ENCODE measurements at regions not wholly inside any gene's neighbourhood (a gene's known extent, or its start where the extent isn't known, plus 50 kb on each side); places are given as distances from the start of the nearest gene placed in this dataset.
"Not testable (repeated sequence)": the region's sequence is repeated elsewhere in the genome, so short reads cannot be mapped to it uniquely, and the experiment has no call there.

- no peak for DNase-seq
Measured at GRCh38 chr22:22784249-22785039, 103.2 kb upstream of the IGLL5 start.

GRCh38 chr22:22785316-22786065, 102.1 kb upstream of the IGLL5 start:
- no peak for DNase-seq

- no peak for DNase-seq
Measured at GRCh38 chr22:22786301-22787115, 101.1 kb upstream of the IGLL5 start.

- no peak for DNase-seq
Measured at GRCh38 chr22:22787151-22787550, 100.5 kb upstream of the IGLL5 start.

- peak; percentile 17 for DNase-seq
Measured at GRCh38 chr22:22787786-22788459, 99.7 kb upstream of the IGLL5 start.

GRCh38 chr22:22788460-22789037, 99.1 kb upstream of the IGLL5 start:
- DNase-seq: no peak

GRCh38 chr22:22789233-22789921, 98.2 kb upstream of the IGLL5 start:
- no peak for DNase-seq

GRCh38 chr22:22789922-22790845, 97.4 kb upstream of the IGLL5 start:
- no peak for DNase-seq

- DNase-seq: no peak
Measured at GRCh38 chr22:22791438-22792181, 96.0 kb upstream of the IGLL5 start.

- not testable (repeated sequence) for DNase-seq
Measured at GRCh38 chr22:22792205-22792786, 95.3 kb upstream of the IGLL5 start.

- DNase-seq: not testable (repeated sequence)
Measured at GRCh38 chr22:22795639-22796038, 92.0 kb upstream of the IGLL5 start.

GRCh38 chr22:22796724-22797123, 90.9 kb upstream of the IGLL5 start:
- DNase-seq: no peak

GRCh38 chr22:22798232-22798616, 89.4 kb upstream of the IGLL5 start:
- no peak for DNase-seq

GRCh38 chr22:22798716-22799115, 88.9 kb upstream of the IGLL5 start:
- DNase-seq: no peak

- DNase-seq: no peak
Measured at GRCh38 chr22:22799561-22799960, 88.1 kb upstream of the IGLL5 start.

- DNase-seq: no peak
Measured at GRCh38 chr22:22800716-22801115, 86.9 kb upstream of the IGLL5 start.

GRCh38 chr22:22802339-22802970, 85.2 kb upstream of the IGLL5 start:
- no peak for DNase-seq

- no peak for DNase-seq
Measured at GRCh38 chr22:22803285-22803853, 84.2 kb upstream of the IGLL5 start.

Data from fibroblast of skin of abdomen (primary cell).